ENCODE measurements at regions not wholly inside any gene's neighbourhood (a gene's known extent, or its start where the extent isn't known, plus 50 kb on each side); places are given as distances from the start of the nearest gene placed in this dataset.
A peak's percentile ranks its signal among the peaks of the same experiment; 100 is the strongest.

DNA sequence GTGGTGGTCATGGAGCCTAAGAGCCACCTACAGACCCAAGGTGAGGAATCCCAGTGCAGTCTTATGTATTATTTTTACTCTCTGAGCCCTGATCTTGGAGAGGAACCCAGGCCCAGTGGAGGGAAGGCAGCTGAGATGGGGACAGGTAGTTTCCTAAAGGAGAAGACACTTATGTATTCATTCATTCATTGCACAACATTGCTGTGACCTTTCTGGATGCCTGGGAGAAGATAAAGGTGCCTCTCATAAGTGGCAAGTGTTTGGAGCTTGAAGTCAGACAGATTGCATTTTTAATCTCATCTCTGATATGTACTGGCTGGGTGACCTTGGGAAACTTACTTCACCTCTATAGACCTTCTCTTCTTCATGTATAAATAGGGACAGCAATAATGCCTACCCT, 111.1 kb downstream of the CEBPB start:
- no peak for TF ChIP-seq CTCF (IDR thresholded peaks at IDR 0.05; ENCODE audit: low read depth, low read length)
- no peak for DNase-seq (ENCODE audit: extremely low read depth, low read depth)

GRCh38 chr20:50302341-50303057, 111.9 kb downstream of the CEBPB start:
- TF ChIP-seq CTCF (IDR thresholded peaks at IDR 0.05; ENCODE audit: low read depth, low read length) = no peak
- no peak for DNase-seq (ENCODE audit: extremely low read depth, low read depth)

GRCh38 chr20:50303573-50304500, 113.2 kb downstream of the CEBPB start:
- peak; percentile 84 for DNase-seq (ENCODE audit: extremely low read depth, low read depth)
- TF ChIP-seq CTCF (IDR thresholded peaks at IDR 0.05; ENCODE audit: low read depth, low read length) = no peak

DNA sequence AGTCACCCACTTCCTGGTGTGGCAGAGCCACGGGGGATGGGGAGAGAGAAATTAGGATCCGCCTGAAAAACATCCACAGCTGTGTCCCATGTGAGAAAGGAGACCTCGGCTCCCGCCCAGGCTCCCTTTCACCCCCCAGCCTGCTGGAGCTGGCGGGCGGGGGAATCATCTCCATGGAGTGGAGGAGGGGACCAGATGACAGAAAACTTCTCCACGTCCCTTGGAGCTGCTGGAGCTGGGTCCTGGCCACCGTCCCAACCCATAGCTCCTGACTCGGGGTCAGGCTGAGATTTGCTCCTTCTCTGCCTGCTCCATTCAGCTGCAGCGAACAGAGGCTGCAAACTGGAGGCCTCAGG, 113.8 kb downstream of the CEBPB start:
- peak; percentile 82 for DNase-seq (ENCODE audit: extremely low read depth, low read depth)

DNA sequence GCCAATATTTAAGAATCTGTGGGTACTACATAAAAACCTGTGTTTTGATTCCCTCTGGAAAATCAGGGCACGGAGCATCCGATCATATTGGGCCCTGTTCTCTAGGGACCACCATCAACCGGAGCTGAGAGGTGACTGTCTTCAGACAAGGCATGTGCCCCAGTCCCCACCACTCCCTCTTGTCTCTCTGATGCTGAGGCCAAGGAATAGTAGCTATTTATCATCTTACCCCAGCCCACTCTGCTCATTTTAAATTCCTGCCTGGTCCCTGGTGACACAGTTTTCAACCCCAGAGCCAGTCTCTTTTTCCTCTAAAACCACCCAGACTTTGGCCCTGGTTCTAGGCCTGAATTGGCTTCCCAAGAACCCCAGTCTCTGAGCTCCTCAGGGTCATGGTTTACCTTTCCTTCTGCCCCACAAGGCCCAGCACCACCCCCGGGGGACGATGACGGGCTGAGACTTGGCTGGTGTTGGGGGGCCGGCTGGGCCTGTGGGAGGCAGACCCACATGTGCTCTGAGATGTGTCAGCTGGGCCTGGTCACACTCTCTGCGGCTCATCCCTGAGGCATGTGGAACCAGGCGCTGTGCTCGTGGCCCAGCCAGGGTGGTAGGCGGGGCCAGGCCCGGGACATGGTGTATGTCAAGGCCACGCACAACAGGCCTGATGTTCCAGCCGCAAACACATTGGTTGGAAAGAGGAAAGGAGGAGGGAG, 114.4 kb downstream of the CEBPB start:
- no peak for TF ChIP-seq CTCF (IDR thresholded peaks at IDR 0.05; ENCODE audit: low read depth, low read length)
- DNase-seq (ENCODE audit: extremely low read depth, low read depth) = peak; percentile 91

More for the DNA sequence above, 113.8 kb downstream of the CEBPB start:
- TF ChIP-seq CTCF (IDR thresholded peaks at IDR 0.05; ENCODE audit: low read depth, low read length) = no peak

DNA sequence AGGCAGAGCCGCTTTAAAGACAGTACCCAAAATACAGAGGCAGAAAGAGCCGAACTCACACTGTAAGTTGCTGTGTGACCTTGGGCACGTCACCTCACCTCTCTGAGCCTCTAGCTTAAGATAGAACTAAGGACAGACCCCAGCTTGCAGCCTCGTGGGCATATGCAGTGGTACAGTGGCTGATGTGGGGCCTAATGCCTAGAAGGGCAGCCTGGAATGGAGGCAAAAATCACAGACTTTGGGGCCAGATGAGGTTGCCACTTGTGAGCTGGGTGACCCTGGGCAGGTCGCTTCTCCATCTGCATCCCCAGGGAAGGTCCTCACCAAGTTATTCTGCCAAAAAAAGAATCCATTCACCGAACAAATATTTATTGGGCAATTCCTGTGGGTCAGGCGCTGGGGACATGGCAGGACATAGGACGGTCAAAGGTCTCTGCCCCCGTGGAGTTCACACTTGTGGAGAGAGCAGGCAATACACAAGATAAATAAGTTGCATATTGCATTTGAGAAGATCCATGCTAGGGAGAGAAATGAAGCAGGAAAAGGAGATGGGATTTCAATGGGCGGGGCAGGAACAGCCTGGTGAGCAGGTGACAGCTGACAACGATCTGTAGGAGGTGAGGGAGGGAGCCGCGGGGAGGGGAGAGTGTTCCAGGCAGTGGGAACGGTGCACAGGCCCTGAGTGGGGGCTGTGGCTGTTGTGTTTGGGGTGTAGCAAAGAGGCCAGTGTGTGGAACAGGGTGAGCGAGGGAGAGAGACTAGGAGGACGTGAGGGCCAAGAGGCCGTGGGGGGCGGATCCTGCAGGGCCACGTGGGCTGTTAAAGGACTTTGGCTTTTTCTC, 115.2 kb downstream of the CEBPB start:
- TF ChIP-seq CTCF (IDR thresholded peaks at IDR 0.05; ENCODE audit: low read depth, low read length) = no peak
- no peak for DNase-seq (ENCODE audit: extremely low read depth, low read depth)
